ENCODE measurements at regions not wholly inside any gene's neighbourhood (a gene's known extent, or its start where the extent isn't known, plus 50 kb on each side); places are given as distances from the start of the nearest gene placed in this dataset.
"Not testable (repeated sequence)": the region's sequence is repeated elsewhere in the genome, so short reads cannot be mapped to it uniquely, and the experiment has no call there.

DNA sequence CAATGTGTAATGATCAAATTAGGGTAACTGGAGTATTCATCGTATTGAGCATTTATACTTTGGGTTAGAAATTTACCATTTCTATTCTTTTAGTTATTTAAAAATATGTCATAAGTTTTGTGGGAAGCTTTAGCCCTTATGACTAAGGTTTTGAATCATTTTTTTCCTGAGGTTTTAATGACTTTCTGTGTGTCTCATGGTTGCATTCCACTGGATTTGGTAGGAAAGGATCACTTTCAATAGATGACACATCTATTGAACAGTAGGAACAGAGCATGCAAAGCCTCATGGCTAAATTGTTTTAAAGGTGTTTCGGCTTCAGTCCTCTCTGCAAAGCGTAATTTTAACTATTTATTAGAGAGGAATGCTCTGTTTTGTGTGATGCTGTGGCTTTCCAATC, 512.4 kb upstream of the CHD1 start:
- H3K4me3 ChIP-seq (ENCODE audit: low read length), result no peak overlapping the region
- H3F3A ChIP-seq (ENCODE audit: control insufficient read depth, insufficient read depth), result no peaks in the 10 kb centered on the region
- H3K27ac ChIP-seq (ENCODE audit: low read depth, low read length), result no peak overlapping the region
- no peaks in the 10 kb centered on the region for H3K36me3 ChIP-seq (ENCODE audit: control insufficient read depth, low read length)
- no peaks in the 10 kb centered on the region for H3K4me1 ChIP-seq (ENCODE audit: control insufficient read depth, low read length)
- H3K9me2 ChIP-seq (replicated peaks; ENCODE audit: control insufficient read depth, low read length), result no peaks in the 10 kb centered on the region
- TF ChIP-seq, protein P1, sequence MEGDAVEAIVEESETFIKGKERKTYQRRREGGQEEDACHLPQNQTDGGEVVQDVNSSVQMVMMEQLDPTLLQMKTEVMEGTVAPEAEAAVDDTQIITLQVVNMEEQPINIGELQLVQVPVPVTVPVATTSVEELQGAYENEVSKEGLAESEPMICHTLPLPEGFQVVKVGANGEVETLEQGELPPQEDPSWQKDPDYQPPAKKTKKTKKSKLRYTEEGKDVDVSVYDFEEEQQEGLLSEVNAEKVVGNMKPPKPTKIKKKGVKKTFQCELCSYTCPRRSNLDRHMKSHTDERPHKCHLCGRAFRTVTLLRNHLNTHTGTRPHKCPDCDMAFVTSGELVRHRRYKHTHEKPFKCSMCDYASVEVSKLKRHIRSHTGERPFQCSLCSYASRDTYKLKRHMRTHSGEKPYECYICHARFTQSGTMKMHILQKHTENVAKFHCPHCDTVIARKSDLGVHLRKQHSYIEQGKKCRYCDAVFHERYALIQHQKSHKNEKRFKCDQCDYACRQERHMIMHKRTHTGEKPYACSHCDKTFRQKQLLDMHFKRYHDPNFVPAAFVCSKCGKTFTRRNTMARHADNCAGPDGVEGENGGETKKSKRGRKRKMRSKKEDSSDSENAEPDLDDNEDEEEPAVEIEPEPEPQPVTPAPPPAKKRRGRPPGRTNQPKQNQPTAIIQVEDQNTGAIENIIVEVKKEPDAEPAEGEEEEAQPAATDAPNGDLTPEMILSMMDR (IDR thresholded peaks at IDR 0.05; ENCODE audit: low read depth, low read length, poor library complexity, severe bottlenecking), result no peak
- TF ChIP-seq EZH2phosphoT487 (IDR thresholded peaks at IDR 0.05; ENCODE audit: borderline replicate concordance, low read length), result no peak
- H3K4me2 ChIP-seq (ENCODE audit: low read length), result no peak overlapping the region
- H3K27me3 ChIP-seq (ENCODE audit: control insufficient read depth, low read length), result no peaks in the 10 kb centered on the region
- H4K20me1 ChIP-seq (ENCODE audit: control insufficient read depth, insufficient read depth, low read depth, low read length), result no peaks in the 10 kb centered on the region
- H3K9me3 ChIP-seq (ENCODE audit: control insufficient read depth, insufficient read depth, low read length), result no peaks in the 10 kb centered on the region
- H3K79me2 ChIP-seq (ENCODE audit: control insufficient read depth, low read length), result no peaks in the 10 kb centered on the region

DNA sequence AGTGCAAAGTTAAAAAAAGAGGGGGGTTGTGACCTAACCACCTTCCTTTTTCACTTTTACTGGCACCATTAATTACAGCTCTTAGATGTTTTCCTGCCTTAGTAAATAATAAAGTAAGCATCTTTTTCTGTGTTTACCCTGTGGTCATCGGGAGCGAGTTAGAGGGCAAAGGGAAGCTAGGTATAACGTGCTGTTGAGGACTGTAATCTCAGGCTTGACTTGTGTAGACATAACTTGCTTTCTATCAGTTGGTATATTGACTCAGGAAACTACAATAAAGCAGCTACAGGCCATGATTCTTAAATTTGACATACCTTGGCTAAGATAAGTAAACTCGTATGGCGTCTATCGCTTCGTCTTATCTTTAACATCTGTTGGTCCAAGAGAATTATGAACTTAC, 509.8 kb upstream of the CHD1 start:
- no peak overlapping the region for H3K27ac ChIP-seq (ENCODE audit: low read depth, low read length)
- no peaks in the 10 kb centered on the region for H3K27me3 ChIP-seq (ENCODE audit: control insufficient read depth, low read length)
- H3K4me2 ChIP-seq (ENCODE audit: low read length), result no peak overlapping the region
- no peaks in the 10 kb centered on the region for H3K36me3 ChIP-seq (ENCODE audit: control insufficient read depth, low read length)
- no peaks in the 10 kb centered on the region for H3K79me2 ChIP-seq (ENCODE audit: control insufficient read depth, low read length)
- H3K4me3 ChIP-seq (ENCODE audit: low read length), result no peak overlapping the region
- no peaks in the 10 kb centered on the region for H3K9me3 ChIP-seq (ENCODE audit: control insufficient read depth, insufficient read depth, low read length)
- H3F3A ChIP-seq (ENCODE audit: control insufficient read depth, insufficient read depth), result no peaks in the 10 kb centered on the region
- H3K4me1 ChIP-seq (ENCODE audit: control insufficient read depth, low read length), result no peaks in the 10 kb centered on the region
- H4K20me1 ChIP-seq (ENCODE audit: control insufficient read depth, insufficient read depth, low read depth, low read length), result no peaks in the 10 kb centered on the region
- no peak for TF ChIP-seq EZH2phosphoT487 (IDR thresholded peaks at IDR 0.05; ENCODE audit: borderline replicate concordance, low read length)
- TF ChIP-seq, protein P1 (IDR thresholded peaks at IDR 0.05; ENCODE audit: low read depth, low read length, poor library complexity, severe bottlenecking), result no peak
- no peaks in the 10 kb centered on the region for H3K9me2 ChIP-seq (replicated peaks; ENCODE audit: control insufficient read depth, low read length)

DNA sequence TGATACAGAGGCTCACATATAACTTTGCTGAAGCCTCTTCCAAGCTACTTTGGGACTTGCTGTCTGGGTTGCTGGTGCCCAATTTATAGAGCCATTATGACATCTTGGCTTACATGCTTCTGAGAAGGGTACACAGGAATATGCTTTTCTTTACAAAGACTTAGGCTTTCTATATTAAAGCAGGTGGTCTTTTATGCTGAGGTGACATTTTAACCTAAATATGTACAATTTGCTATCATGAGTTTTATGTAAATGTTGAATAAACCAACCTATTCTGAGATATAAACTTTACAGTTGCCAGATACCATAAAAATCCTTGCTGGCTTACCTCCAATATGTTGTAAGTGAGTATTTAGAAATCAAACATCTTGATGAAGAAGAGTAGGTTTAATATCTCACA, 509.2 kb upstream of the CHD1 start:
- H3K9me2 ChIP-seq (replicated peaks; ENCODE audit: control insufficient read depth, low read length), result no peaks in the 10 kb centered on the region
- H3K9me3 ChIP-seq (ENCODE audit: control insufficient read depth, insufficient read depth, low read length), result no peaks in the 10 kb centered on the region
- H3K4me3 ChIP-seq (ENCODE audit: low read length), result no peak overlapping the region
- H3K4me2 ChIP-seq (ENCODE audit: low read length), result no peak overlapping the region
- no peaks in the 10 kb centered on the region for H3K79me2 ChIP-seq (ENCODE audit: control insufficient read depth, low read length)
- H3K4me1 ChIP-seq (ENCODE audit: control insufficient read depth, low read length), result no peaks in the 10 kb centered on the region
- no peak overlapping the region for H3K27ac ChIP-seq (ENCODE audit: low read depth, low read length)
- no peaks in the 10 kb centered on the region for H4K20me1 ChIP-seq (ENCODE audit: control insufficient read depth, insufficient read depth, low read depth, low read length)
- TF ChIP-seq, protein P1 (IDR thresholded peaks at IDR 0.05; ENCODE audit: low read depth, low read length, poor library complexity, severe bottlenecking), result no peak
- no peaks in the 10 kb centered on the region for H3F3A ChIP-seq (ENCODE audit: control insufficient read depth, insufficient read depth)
- no peaks in the 10 kb centered on the region for H3K36me3 ChIP-seq (ENCODE audit: control insufficient read depth, low read length)
- H3K27me3 ChIP-seq (ENCODE audit: control insufficient read depth, low read length), result no peaks in the 10 kb centered on the region

DNA sequence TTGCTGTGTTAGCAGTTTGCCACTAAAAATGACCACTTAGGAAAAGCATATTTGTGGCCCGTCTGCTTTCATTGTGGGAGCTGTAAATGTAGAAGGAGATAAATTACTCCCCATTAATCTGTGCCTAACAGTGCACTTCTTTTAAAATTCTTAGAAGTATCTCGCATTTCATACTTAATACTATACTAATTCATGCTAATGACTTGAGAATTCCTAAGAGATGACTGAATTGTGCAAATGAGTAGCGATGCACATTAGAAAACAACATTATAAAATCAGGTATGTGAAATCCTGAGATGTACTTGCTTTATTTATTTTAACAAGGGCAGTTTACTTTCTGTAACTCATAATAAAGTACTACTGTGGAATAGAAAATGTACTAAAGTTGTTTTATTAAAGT, 494.6 kb upstream of the CHD1 start:
- H3K27ac ChIP-seq (ENCODE audit: low read depth, low read length); H3F3A ChIP-seq (ENCODE audit: control insufficient read depth, insufficient read depth); H3K27me3 ChIP-seq (ENCODE audit: control insufficient read depth, low read length); H3K4me3 ChIP-seq (ENCODE audit: low read length); H3K4me1 ChIP-seq (ENCODE audit: control insufficient read depth, low read length); H3K9me3 ChIP-seq (ENCODE audit: control insufficient read depth, insufficient read depth, low read length); H4K20me1 ChIP-seq (ENCODE audit: control insufficient read depth, insufficient read depth, low read depth, low read length); H3K36me3 ChIP-seq (ENCODE audit: control insufficient read depth, low read length); H3K79me2 ChIP-seq (ENCODE audit: control insufficient read depth, low read length); H3K9me2 ChIP-seq (replicated peaks; ENCODE audit: control insufficient read depth, low read length); H3K4me2 ChIP-seq (ENCODE audit: low read length): not testable (repeated sequence)

DNA sequence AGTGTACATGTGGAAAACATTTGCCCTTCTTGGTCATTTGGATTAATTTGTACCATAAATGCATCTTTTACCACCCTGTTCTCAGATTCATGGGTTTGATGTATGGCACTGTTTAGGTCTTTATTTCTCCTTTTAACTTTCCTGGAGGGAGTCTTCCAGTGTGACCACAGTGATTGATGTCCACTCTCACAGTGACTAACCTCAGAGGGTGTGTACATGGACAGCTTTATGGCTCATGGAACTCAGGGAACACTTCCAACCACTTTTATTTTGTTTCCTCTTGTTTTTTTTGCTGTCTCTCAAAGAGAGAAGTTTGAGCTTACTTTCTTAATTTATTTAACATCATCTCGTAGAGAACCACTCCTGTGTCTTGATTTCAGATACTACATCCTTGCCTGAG, 489.8 kb upstream of the CHD1 start:
- H3K27me3 ChIP-seq (ENCODE audit: control insufficient read depth, low read length); H3K4me2 ChIP-seq (ENCODE audit: low read length); H3K79me2 ChIP-seq (ENCODE audit: control insufficient read depth, low read length); H3K9me3 ChIP-seq (ENCODE audit: control insufficient read depth, insufficient read depth, low read length); H4K20me1 ChIP-seq (ENCODE audit: control insufficient read depth, insufficient read depth, low read depth, low read length); H3K27ac ChIP-seq (ENCODE audit: low read depth, low read length); H3K36me3 ChIP-seq (ENCODE audit: control insufficient read depth, low read length); H3K9me2 ChIP-seq (replicated peaks; ENCODE audit: control insufficient read depth, low read length); H3K4me3 ChIP-seq (ENCODE audit: low read length); H3K4me1 ChIP-seq (ENCODE audit: control insufficient read depth, low read length); H3F3A ChIP-seq (ENCODE audit: control insufficient read depth, insufficient read depth): not testable (repeated sequence)

DNA sequence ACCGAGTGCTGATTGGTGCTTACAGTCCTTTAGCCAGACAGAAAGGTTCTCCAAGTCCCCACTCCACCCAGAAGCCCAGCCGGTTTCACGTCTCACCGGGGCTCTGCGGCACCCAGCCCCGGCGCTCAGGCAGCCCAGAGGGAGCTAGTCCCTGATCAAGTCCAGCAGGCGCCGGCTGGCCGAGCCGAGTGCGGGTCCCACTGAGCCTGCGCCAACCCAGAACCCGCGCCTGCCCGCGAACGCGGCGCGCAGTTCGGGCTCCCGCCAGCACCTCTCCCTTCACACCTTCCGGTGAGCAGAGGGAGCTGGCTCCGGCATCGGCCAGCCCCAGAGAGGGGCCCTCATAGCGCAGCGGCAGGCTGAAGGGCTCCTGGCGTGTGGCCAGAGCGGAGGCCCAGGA, 481.6 kb upstream of the CHD1 start:
- H3F3A ChIP-seq (ENCODE audit: control insufficient read depth, insufficient read depth); H3K4me3 ChIP-seq (ENCODE audit: low read length); H3K9me2 ChIP-seq (replicated peaks; ENCODE audit: control insufficient read depth, low read length); H4K20me1 ChIP-seq (ENCODE audit: control insufficient read depth, insufficient read depth, low read depth, low read length); H3K27ac ChIP-seq (ENCODE audit: low read depth, low read length); H3K36me3 ChIP-seq (ENCODE audit: control insufficient read depth, low read length); H3K4me2 ChIP-seq (ENCODE audit: low read length); H3K27me3 ChIP-seq (ENCODE audit: control insufficient read depth, low read length); H3K9me3 ChIP-seq (ENCODE audit: control insufficient read depth, insufficient read depth, low read length); H3K4me1 ChIP-seq (ENCODE audit: control insufficient read depth, low read length); H3K79me2 ChIP-seq (ENCODE audit: control insufficient read depth, low read length): not testable (repeated sequence)
